H1 (cell line): ENCODE measurements at regions not wholly inside any gene's neighbourhood (a gene's known extent, or its start where the extent isn't known, plus 50 kb on each side); places are given as distances from the start of the nearest gene placed in this dataset.

Experiments
- CTCF ChIA-PET: fragments of 300-600 bp; sonication (Branson Sonifier 250); formaldehyde crosslinking; loops from one replicate; lab custom pipeline; 2021; ENCODE audit not compliant: partially characterized antibody; lab: Charles Lee
- POLR2A ChIA-PET: fragments of 300-600 bp; sonication (Branson Sonifier 250); formaldehyde crosslinking; loops from one replicate; lab custom pipeline; 2021; ENCODE audit warnings: inconsistent platforms; ENCODE audit not compliant: partially characterized antibody; lab: Charles Lee
- DNase-seq, 2 experiments: peaks; one replicate each; pipeline versions ENCODE4 v3.0.0 to v3.0.0-alpha.2; 2010 to 2022; ENCODE audit warnings: low spot score in 2 of 2, low read depth in 1 of 2, mixed read lengths in 1 of 2
- FAIRE-seq: peaks from 2 replicates; lab custom pipeline; 2011; peaks lifted over from hg19 to GRCh38; lab: Jason Lieb, UNC
- H2AFZ ChIP-seq: 2 replicates; pipeline ENCODE4 v1.8.1; 2012; ENCODE audit warnings: low read length, inconsistent platforms
- H2AK5ac ChIP-seq: 2 replicates; pipeline ENCODE4 v1.6.1; 2013; ENCODE audit warnings: low read depth, low read length
- H2BK120ac ChIP-seq: replicated peaks from 2 replicates; pipeline ENCODE3; 2013; ENCODE audit warnings: low read depth, low read length, inconsistent platforms
- H2BK12ac ChIP-seq: 2 replicates; pipeline ENCODE4 v1.6.1; 2013; ENCODE audit warnings: low read depth, low read length
- H2BK15ac ChIP-seq: 2 replicates; pipeline ENCODE4 v1.6.1; 2013; ENCODE audit warnings: low read length
- H2BK20ac ChIP-seq: 2 replicates; pipeline ENCODE4 v1.6.1; 2013; ENCODE audit warnings: low read length
- H2BK5ac ChIP-seq: 2 replicates; pipeline ENCODE4 v1.6.1; 2013; ENCODE audit warnings: low read depth, low read length
- H3K14ac ChIP-seq: 2 replicates; pipeline ENCODE4 v1.6.1; 2013; ENCODE audit warnings: inconsistent platforms; ENCODE audit not compliant: insufficient read length
- H3K18ac ChIP-seq: 2 replicates; pipeline ENCODE4 v1.6.1; 2013; ENCODE audit warnings: low read length; ENCODE audit errors: extremely low read depth
- H3K23ac ChIP-seq: 2 replicates; pipeline ENCODE4 v1.6.1; 2013; ENCODE audit warnings: inconsistent platforms; ENCODE audit not compliant: insufficient read length
- H3K23me2 ChIP-seq: 2 replicates; pipeline ENCODE4 v1.6.1; 2013; ENCODE audit warnings: low read depth, low read length
- H3K27ac ChIP-seq: 2 replicates; pipeline ENCODE4 v1.6.1; 2011; ENCODE audit warnings: low read depth, low read length, inconsistent platforms
- H3K27me3 ChIP-seq, 4 experiments: replicated peaks in 1 of 4; 1 replicate in 1 of 4; 2 replicates in 3 of 4; pipeline versions ENCODE4 v1.6.1 to v1.8.1; 2011 to 2013; ENCODE audit warnings: low read length in 3 of 4, mild to moderate bottlenecking in 3 of 4, inconsistent platforms in 2 of 4, mixed read lengths in 2 of 4, moderate library complexity in 1 of 4; ENCODE audit not compliant: control insufficient read depth in 3 of 4, insufficient read depth in 3 of 4; ENCODE audit errors: extremely low read depth in 1 of 4
- H3K36me3 ChIP-seq, 4 experiments: 2 replicates each; pipeline versions ENCODE4 v1.6.1 to v1.8.1; 2011 to 2013; ENCODE audit warnings: mild to moderate bottlenecking in 4 of 4, low read length in 3 of 4, moderate library complexity in 2 of 4, control low read depth in 1 of 4, inconsistent platforms in 1 of 4; ENCODE audit not compliant: insufficient read depth in 4 of 4, control insufficient read depth in 2 of 4
- H3K4ac ChIP-seq: replicated peaks from 2 replicates; pipeline ENCODE3; 2013; ENCODE audit warnings: low read length, low read depth, mixed read lengths, inconsistent platforms; ENCODE audit not compliant: insufficient read length
- H3K4me1 ChIP-seq, 4 experiments: replicated peaks in 1 of 4; 1 replicate in 1 of 4; 2 replicates in 3 of 4; pipeline versions ENCODE4 v1.6.1 to v1.8.1; 2011 to 2013; ENCODE audit warnings: low read length in 3 of 4, inconsistent platforms in 2 of 4, mixed read lengths in 1 of 4; ENCODE audit not compliant: insufficient read depth in 4 of 4, control insufficient read depth in 3 of 4
- H3K4me2 ChIP-seq, 2 experiments: 2 replicates each; pipeline versions ENCODE4 v1.6.1 to v1.8.1; 2011 to 2013; ENCODE audit warnings: low read depth in 2 of 2, low read length in 2 of 2, control low read depth in 1 of 2, inconsistent platforms in 1 of 2, mild to moderate bottlenecking in 1 of 2; ENCODE audit not compliant: insufficient read depth in 1 of 2
- H3K4me3 ChIP-seq, 4 experiments: fragments of 200-600, 300-600 bp in 1 of 4; sonication (generic), shearing (Covaris generic), sonication (Bioruptor Twin) in 1 of 4; 2 replicates each; pipeline versions ENCODE4 v1.5.1 to v1.8.1; 2011 to 2016; ENCODE audit warnings: low read length in 4 of 4, low read depth in 3 of 4, control low read depth in 2 of 4, inconsistent platforms in 2 of 4, mild to moderate bottlenecking in 2 of 4, mixed read lengths in 1 of 4, moderate library complexity in 1 of 4; ENCODE audit not compliant: insufficient read depth in 2 of 4; ENCODE audit errors: extremely low read depth in 1 of 4
- H3K56ac ChIP-seq: replicated peaks from 2 replicates; pipeline ENCODE3; 2013; ENCODE audit warnings: low read depth, mild to moderate bottlenecking, mixed read lengths, low read length, inconsistent platforms; ENCODE audit not compliant: insufficient read length
- H3K79me1 ChIP-seq: 2 replicates; pipeline ENCODE4 v1.6.1; 2013; ENCODE audit warnings: low read depth, low read length, control low read depth
- H3K79me2 ChIP-seq, 2 experiments: 2 replicates each; pipeline versions ENCODE4 v1.6.1 to v1.8.1; 2012 to 2013; ENCODE audit warnings: low read length in 2 of 2, mild to moderate bottlenecking in 2 of 2, inconsistent platforms in 1 of 2; ENCODE audit not compliant: insufficient read depth in 2 of 2, control insufficient read depth in 1 of 2
- H3K9ac ChIP-seq, 4 experiments: replicated peaks in 1 of 4; 1 replicate in 1 of 4; 2 replicates in 3 of 4; pipeline versions ENCODE4 v1.6.1 to v1.8.1; 2011 to 2013; ENCODE audit warnings: low read depth in 3 of 4, low read length in 3 of 4, control low read depth in 2 of 4, mild to moderate bottlenecking in 2 of 4, moderate library complexity in 2 of 4, inconsistent platforms in 1 of 4; ENCODE audit errors: extremely low read depth in 1 of 4
- H3K9me3 ChIP-seq, 2 experiments: 2 replicates each; pipeline versions ENCODE4 v1.6.1 to v1.8.1; 2012 to 2013; ENCODE audit warnings: mild to moderate bottlenecking in 2 of 2, moderate library complexity in 2 of 2, control low read depth in 1 of 2, inconsistent platforms in 1 of 2, low read depth in 1 of 2, low read length in 1 of 2, mixed read lengths in 1 of 2; ENCODE audit not compliant: insufficient read depth in 2 of 2
- H4K20me1 ChIP-seq, 2 experiments: replicated peaks in 1 of 2; 2 replicates each; pipeline versions ENCODE3 to v1.8.1; 2011 to 2013; ENCODE audit warnings: inconsistent platforms in 2 of 2, low read length in 2 of 2, mild to moderate bottlenecking in 1 of 2; ENCODE audit not compliant: insufficient read depth in 2 of 2, control insufficient read depth in 1 of 2
- H4K5ac ChIP-seq: 2 replicates; pipeline ENCODE4 v1.6.1; 2013; ENCODE audit warnings: low read length, low read depth, mixed read lengths, inconsistent platforms; ENCODE audit not compliant: insufficient read length
- H4K8ac ChIP-seq: 2 replicates; pipeline ENCODE4 v1.8.0; 2013; ENCODE audit warnings: mild to moderate bottlenecking, moderate library complexity, low read length, inconsistent platforms; ENCODE audit not compliant: insufficient read depth; ENCODE audit errors: extremely low read depth
- H4K91ac ChIP-seq: replicated peaks from 2 replicates; pipeline ENCODE3; 2013; ENCODE audit warnings: low read length, mixed read lengths, inconsistent platforms; ENCODE audit not compliant: insufficient read length
- CHD1 ChIP-seq: IDR thresholded peaks from 2 replicates; pipeline ENCODE4 v1.6.1; 2012; ENCODE audit warnings: low read depth, low read length, improper control_type of control experiment
- KDM4A ChIP-seq: IDR thresholded peaks from one replicate; pipeline ENCODE4 v1.7.1; 2012; ENCODE audit warnings: low read depth, mild to moderate bottlenecking, moderate library complexity, low read length, inconsistent platforms; ENCODE audit not compliant: severe bottlenecking
- MAFK ChIP-seq: IDR thresholded peaks from 2 replicates; pipeline ENCODE4 v1.6.1; 2012; ENCODE audit warnings: low read depth, mild to moderate bottlenecking, improper control_type of control experiment, low read length
- PHF8 ChIP-seq: fragments of 200-600 bp; sonication (generic); conservative IDR thresholded peaks from 2 replicates; pipeline ENCODE4 v1.7.1; 2012; ENCODE audit warnings: low read depth, mild to moderate bottlenecking, inconsistent platforms, low read length, moderate library complexity
- SAP30 ChIP-seq: fragments of 300-600 bp; sonication (generic); IDR thresholded peaks from 2 replicates; pipeline ENCODE4 v1.7.1; 2012; ENCODE audit warnings: low read length, moderate library complexity, mild to moderate bottlenecking, inconsistent platforms; ENCODE audit not compliant: insufficient read depth, insufficient replicate concordance
- WGBS, 2 experiments: shearing (Covaris generic) in 1 of 2; methylation state at CpG; one replicate each; pipeline versions ENCODE4 v1.1.6 to v1.1.7; 2013 to 2015; ENCODE audit warnings: low lambda C conversion rate in 2 of 2, mixed read lengths in 2 of 2, inconsistent platforms in 1 of 2, low coverage in 1 of 2, missing lambda C conversion rate in 1 of 2; ENCODE audit not compliant: insufficient replicate concordance in 2 of 2, insufficient coverage in 1 of 2, insufficient read length in 1 of 2; ENCODE audit errors: extremely low coverage in 1 of 2, missing lambda C conversion rate in 1 of 2; 5-methylcytosine and 5-hydroxymethylcytosine counted together

- Histone ChIP-seq H2AK5ac (no peak overlapping the region), H2BK12ac (no peak overlapping the region), H3K4me3 (no peak overlapping the region), H3K23ac (no peak overlapping the region), H3K56ac (no peak overlapping the region), H4K91ac (no peak overlapping the region), H3K23me2 (no peaks in the 10 kb centered on the region; the same call in 1 of the 2 replicates), H3K14ac (no peak overlapping the region), H3K27ac (no peak overlapping the region), H3K4me1 (no peaks in the 10 kb centered on the region), H4K20me1 (no peaks in the 10 kb centered on the region), H3K27me3 (no peaks in the 10 kb centered on the region), H2AFZ (no peak overlapping the region; the same call in 1 of the 2 replicates), H4K8ac (no peak overlapping the region), H3K9ac (no peak overlapping the region), H3K36me3 (no peaks in the 10 kb centered on the region), H3K4me2 (no peak overlapping the region), H3K18ac (no peak overlapping the region), H3K79me1 (no peaks in the 10 kb centered on the region), H4K5ac (no peak overlapping the region), H3K9me3 (no peaks in the 10 kb centered on the region), H2BK20ac (no peak overlapping the region), H3K79me2 (no peaks in the 10 kb centered on the region), H3K4ac (no peak overlapping the region), H2BK15ac (no peak overlapping the region), H2BK5ac (no peak overlapping the region), H2BK120ac (no peak overlapping the region)
- FAIRE-seq (no peak), DNase-seq (no peak)
- WGBS, 2 experiments, result 92 to 100% methylated on average over 1 to 4 of the region's 4 CpGs
- POLR2A ChIA-PET, result no interaction called here
- CTCF ChIA-PET, result interaction anchor here (0.8 to 3.0 kb wide), 2 partner anchors 10 to 316 kb away, joined by 3 to 17 read pairs; no protein-coding TSS in a partner anchor
- no peak for TF ChIP-seq KDM4A
- no peak for TF ChIP-seq PHF8
- TF ChIP-seq CHD1, result no peak
- TF ChIP-seq SAP30, result no peak
- TF ChIP-seq MAFK, result no peak
Observed at GRCh38 chr5:111810112-111810511, 53.1 kb upstream of the NREP start.
